HEK293T (cell line): ENCODE measurements at regions not wholly inside any gene's neighbourhood (a gene's known extent, or its start where the extent isn't known, plus 50 kb on each side); places are given as distances from the start of the nearest gene placed in this dataset.

ENCODE experiments used
- ARNT ChIP-seq: fragments of 450-650 bp; IDR thresholded peaks from 2 replicates; pipeline ENCODE4 v1.6.1; 2017; ENCODE audit warnings: mild to moderate bottlenecking
- CTBP1 ChIP-seq: fragments of 450-650 bp; IDR thresholded peaks from 2 replicates; pipeline ENCODE4 v1.6.1; 2016; ENCODE audit warnings: borderline replicate concordance
- FOXK2 ChIP-seq: fragments of 450-650 bp; IDR thresholded peaks from 2 replicates; pipeline ENCODE4 v1.6.1; 2016; ENCODE audit warnings: mild to moderate bottlenecking
- FOXM1 ChIP-seq: fragments of 450-650 bp; IDR thresholded peaks from 2 replicates; pipeline ENCODE4 v1.6.1; 2017; ENCODE audit warnings: mild to moderate bottlenecking, borderline replicate concordance
- HDGF ChIP-seq: fragments of 450-650 bp; IDR thresholded peaks from 2 replicates; pipeline ENCODE4 v1.6.1; 2017; ENCODE audit warnings: antibody characterized with exemption, borderline replicate concordance
- L3MBTL2 ChIP-seq: fragments of 450-650 bp; conservative IDR thresholded peaks from 2 replicates; pipeline ENCODE4 v1.6.1; 2016; ENCODE audit warnings: mild to moderate bottlenecking
- LEF1 ChIP-seq: fragments of 450-650 bp; IDR thresholded peaks from 2 replicates; pipeline ENCODE4 v1.6.1; 2017; ENCODE audit warnings: mild to moderate bottlenecking, borderline replicate concordance
- NFRKB ChIP-seq: fragments of 450-650 bp; IDR thresholded peaks from 2 replicates; pipeline ENCODE4 v1.6.1; 2016; ENCODE audit warnings: mild to moderate bottlenecking, moderate library complexity
- PKNOX1 ChIP-seq: fragments of 450-650 bp; IDR thresholded peaks from 2 replicates; pipeline ENCODE4 v1.6.1; 2016
- SUZ12 ChIP-seq: fragments of 450-650 bp; IDR thresholded peaks from 2 replicates; pipeline ENCODE4 v1.6.1; 2016; ENCODE audit warnings: mild to moderate bottlenecking
- TARDBP ChIP-seq: fragments of 450-650 bp; IDR thresholded peaks from 2 replicates; pipeline ENCODE4 v1.6.1; 2016
- ZNF384 ChIP-seq: fragments of 450-650 bp; IDR thresholded peaks from 2 replicates; pipeline ENCODE4 v1.6.1; 2016

GRCh38 chr9:104984121-104984520 is 56.2 kb upstream of the ABCA1 start:
- no peak for TF ChIP-seq LEF1
- TF ChIP-seq L3MBTL2: no peak
- TF ChIP-seq FOXM1: no peak
- TF ChIP-seq TARDBP: no peak
- TF ChIP-seq NFRKB: no peak
- TF ChIP-seq PKNOX1: no peak
- TF ChIP-seq ZNF384: no peak
- no peak for TF ChIP-seq SUZ12
- no peak for TF ChIP-seq ARNT
- no peak for TF ChIP-seq FOXK2
- no peak for TF ChIP-seq HDGF
- TF ChIP-seq CTBP1: no peak
